ENCODE measurements at regions not wholly inside any gene's neighbourhood (a gene's known extent, or its start where the extent isn't known, plus 50 kb on each side); places are given as distances from the start of the nearest gene placed in this dataset.
A peak's percentile ranks its signal among the peaks of the same experiment; 100 is the strongest.

GRCh38 chr11:42770444-42771065 lies 541.2 kb upstream of the API5 start:
- TF ChIP-seq POLR2A (IDR thresholded peaks at IDR 0.05) (no peak), CTCF (IDR thresholded peaks at IDR 0.05) (peak in 3 of 4 experiments; percentile 12 to 45 (median 25))

All from gastroesophageal sphincter (tissue), 3 donors.